D721Med (cell line): ENCODE measurements at regions not wholly inside any gene's neighbourhood (a gene's known extent, or its start where the extent isn't known, plus 50 kb on each side); places are given as distances from the start of the nearest gene placed in this dataset.

ENCODE experiments used
- DNase-seq: peaks from one replicate; pipeline ENCODE4 v3.0.0; 2011; ENCODE audit warnings: low spot score; ENCODE audit not compliant: insufficient read length
- FAIRE-seq: peaks from 2 replicates; lab custom pipeline; 2011; peaks lifted over from hg19 to GRCh38; lab: Jason Lieb, UNC
- CTCF ChIP-seq: IDR thresholded peaks from 2 replicates; pipeline ENCODE4 v1.5.1; 2012; ENCODE audit warnings: mild to moderate bottlenecking, control low read depth; ENCODE audit not compliant: insufficient read depth; ENCODE audit errors: missing control alignments

- no peak for TF ChIP-seq CTCF
- DNase-seq (no peak), FAIRE-seq (no peak)
These were observed 235.2 kb upstream of the TNRC6C start for GRCh38 chr17:77723071-77723908.

- FAIRE-seq: no peak
These were observed 234.3 kb upstream of the TNRC6C start for GRCh38 chr17:77723909-77724875.

GRCh38 chr17:77724876-77725615, 233.5 kb upstream of the TNRC6C start:
- TF ChIP-seq CTCF: no peak
- FAIRE-seq (no peak), DNase-seq (no peak)

More at GRCh38 chr17:77723909-77724875, 234.3 kb upstream of the TNRC6C start:
- no peak for TF ChIP-seq CTCF
- DNase-seq: no peak

GRCh38 chr17:77725846-77726245, 232.7 kb upstream of the TNRC6C start:
- TF ChIP-seq CTCF: no peak
- FAIRE-seq: no peak

GRCh38 chr17:77726549-77727006, 231.9 kb upstream of the TNRC6C start:
- FAIRE-seq (no peak), DNase-seq (no peak)
- TF ChIP-seq CTCF: no peak

More at GRCh38 chr17:77725846-77726245, 232.7 kb upstream of the TNRC6C start:
- DNase-seq: no peak

- FAIRE-seq (no peak), DNase-seq (no peak)
- TF ChIP-seq CTCF: no peak
These were observed 231.4 kb upstream of the TNRC6C start for GRCh38 chr17:77727037-77727615.
